Neural progenitor cell (in vitro differentiated cells): ENCODE measurements at regions not wholly inside any gene's neighbourhood (a gene's known extent, or its start where the extent isn't known, plus 50 kb on each side); places are given as distances from the start of the nearest gene placed in this dataset.

ENCODE experiments used
- DNase-seq: peaks from one replicate; pipeline ENCODE4 v3.0.0-alpha.2; 2016; ENCODE audit warnings: low spot score
- H2AFZ ChIP-seq: fragments of 200-600 bp; sonication (generic); replicated peaks from 2 replicates; pipeline ENCODE4 v1.6.1; 2016; ENCODE audit warnings: antibody characterized with exemption
- H3F3A ChIP-seq: fragments of 200-600 bp; sonication (generic); 2 replicates; pipeline ENCODE4 v1.6.1; 2016; ENCODE audit warnings: antibody characterized with exemption, low read depth
- H3K27ac ChIP-seq: fragments of 200-600 bp; sonication (generic); 2 replicates; pipeline ENCODE4 v1.5.1; 2016; ENCODE audit warnings: mild to moderate bottlenecking
- H3K27me3 ChIP-seq: fragments of 200-600 bp; sonication (generic); 2 replicates; pipeline ENCODE4 v1.6.1; 2016; ENCODE audit warnings: mild to moderate bottlenecking, moderate library complexity
- H3K36me3 ChIP-seq: fragments of 200-600 bp; sonication (generic); 2 replicates; pipeline ENCODE4 v1.5.1; 2016
- H3K4me1 ChIP-seq: fragments of 200-600 bp; sonication (generic); 2 replicates; pipeline ENCODE4 v1.6.1; 2016; ENCODE audit warnings: mixed run types
- H3K4me2 ChIP-seq: fragments of 200-600 bp; sonication (generic); 2 replicates; pipeline ENCODE4 v1.6.1; 2016
- H3K4me3 ChIP-seq: fragments of 200-600 bp; sonication (generic); 2 replicates; pipeline ENCODE4 v1.5.1; 2016
- H3K79me2 ChIP-seq: fragments of 200-600 bp; sonication (generic); 2 replicates; pipeline ENCODE4 v1.6.1; 2016; ENCODE audit warnings: low read depth
- H3K9ac ChIP-seq: fragments of 200-600 bp; sonication (generic); 2 replicates; pipeline ENCODE4 v1.6.1; 2016
- H3K9me3 ChIP-seq: fragments of 200-600 bp; sonication (generic); 2 replicates; pipeline ENCODE4 v1.5.1; 2016; ENCODE audit warnings: low read depth
- H4K20me1 ChIP-seq: fragments of 200-600 bp; sonication (generic); 2 replicates; pipeline ENCODE4 v1.6.1; 2016; ENCODE audit warnings: low read depth
- H3K27ac Mint-ChIP-seq: 3 replicates; pipeline ENCODE4 v1.8.0; 2021; ENCODE audit warnings: mixed read lengths
- H3K27me3 Mint-ChIP-seq: 2 replicates; pipeline ENCODE4 v1.8.0; 2022; ENCODE audit warnings: low read depth, mild to moderate bottlenecking, inconsistent platforms, moderate library complexity, mixed read lengths; ENCODE audit not compliant: insufficient read depth
- H3K36me3 Mint-ChIP-seq: 3 replicates; pipeline ENCODE4 v1.8.0; 2021; ENCODE audit warnings: mixed read lengths
- H3K4me1 Mint-ChIP-seq: 3 replicates; pipeline ENCODE4 v1.8.0; 2021; ENCODE audit warnings: mixed read lengths
- H3K4me3 Mint-ChIP-seq: 3 replicates; pipeline ENCODE4 v1.8.0; 2021; ENCODE audit warnings: mild to moderate bottlenecking, moderate library complexity, mixed read lengths
- H3K9me3 Mint-ChIP-seq: 3 replicates; pipeline ENCODE4 v1.8.0; 2020; ENCODE audit warnings: mixed read lengths
- EZH2 ChIP-seq: fragments of 200-600 bp; sonication (generic); IDR thresholded peaks from 2 replicates; pipeline ENCODE4 v1.6.1; 2017; ENCODE audit warnings: antibody characterized with exemption, mild to moderate bottlenecking, moderate library complexity
- EZH2phosphoT487 ChIP-seq: fragments of 200-600 bp; sonication (generic); IDR thresholded peaks from 2 replicates; pipeline ENCODE4 v1.6.1; 2017; ENCODE audit warnings: antibody characterized with exemption
- TF ChIP-seq, protein P1 (sequence below): fragments of 200-600 bp; sonication (generic); IDR thresholded peaks from 2 replicates; pipeline ENCODE4 v1.5.1; 2017; ENCODE audit warnings: antibody characterized with exemption, mild to moderate bottlenecking

DNA sequence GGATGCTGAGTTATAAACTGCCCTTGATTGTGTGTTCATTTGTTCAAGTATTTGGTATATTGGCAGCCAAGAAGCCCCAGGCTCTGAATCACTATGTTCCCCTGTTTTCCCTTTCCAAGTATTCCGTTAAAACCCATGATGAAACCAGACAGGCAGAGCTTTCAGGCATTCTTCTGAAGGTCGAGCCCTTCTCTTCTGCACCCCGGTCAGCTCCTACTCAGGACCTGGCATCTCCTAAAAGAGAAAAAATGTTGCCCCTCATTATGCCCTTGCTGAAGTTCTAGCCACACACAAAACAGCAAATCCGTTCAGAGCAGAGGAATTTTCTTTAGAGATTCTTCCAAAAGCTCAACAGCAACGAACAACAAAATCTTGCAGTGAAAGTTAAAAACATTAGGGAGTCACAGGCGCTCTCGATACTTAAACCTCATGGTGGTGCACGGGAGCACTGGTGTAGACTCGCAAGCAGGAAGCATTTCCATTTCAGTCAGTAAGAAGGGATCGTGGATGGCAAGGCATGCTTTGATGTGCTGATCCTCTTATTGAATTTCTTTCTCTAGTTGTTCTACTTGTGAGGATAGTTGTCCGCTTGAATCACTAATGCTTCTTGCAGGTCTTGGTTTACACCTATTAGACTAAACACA, 264.9 kb downstream of the SKIDA1 start:
- H3K4me3 ChIP-seq, result no peak overlapping the region
- peak; percentile 41 for DNase-seq
- peaks cover 12% of the 10 kb centered on the region for H3K36me3 Mint-ChIP-seq
- peak overlapping the region; percentile 57 for H3K4me3 Mint-ChIP-seq
- no peaks in the 10 kb centered on the region for H4K20me1 ChIP-seq
- peaks cover 6% of the 10 kb centered on the region for H3K9me3 Mint-ChIP-seq
- H3F3A ChIP-seq, result peaks cover 20% of the 10 kb centered on the region
- peaks cover 2% of the 10 kb centered on the region for H3K27me3 Mint-ChIP-seq
- H3K27ac ChIP-seq, result no peak overlapping the region
- peak overlapping the region; percentile 61 for H2AFZ ChIP-seq
- no peaks in the 10 kb centered on the region for H3K27me3 ChIP-seq
- no peaks in the 10 kb centered on the region for H3K9me3 ChIP-seq
- no peak overlapping the region for H3K4me2 ChIP-seq
- no peak overlapping the region for H3K9ac ChIP-seq
- TF ChIP-seq EZH2phosphoT487, result no peak
- TF ChIP-seq, protein P1, sequence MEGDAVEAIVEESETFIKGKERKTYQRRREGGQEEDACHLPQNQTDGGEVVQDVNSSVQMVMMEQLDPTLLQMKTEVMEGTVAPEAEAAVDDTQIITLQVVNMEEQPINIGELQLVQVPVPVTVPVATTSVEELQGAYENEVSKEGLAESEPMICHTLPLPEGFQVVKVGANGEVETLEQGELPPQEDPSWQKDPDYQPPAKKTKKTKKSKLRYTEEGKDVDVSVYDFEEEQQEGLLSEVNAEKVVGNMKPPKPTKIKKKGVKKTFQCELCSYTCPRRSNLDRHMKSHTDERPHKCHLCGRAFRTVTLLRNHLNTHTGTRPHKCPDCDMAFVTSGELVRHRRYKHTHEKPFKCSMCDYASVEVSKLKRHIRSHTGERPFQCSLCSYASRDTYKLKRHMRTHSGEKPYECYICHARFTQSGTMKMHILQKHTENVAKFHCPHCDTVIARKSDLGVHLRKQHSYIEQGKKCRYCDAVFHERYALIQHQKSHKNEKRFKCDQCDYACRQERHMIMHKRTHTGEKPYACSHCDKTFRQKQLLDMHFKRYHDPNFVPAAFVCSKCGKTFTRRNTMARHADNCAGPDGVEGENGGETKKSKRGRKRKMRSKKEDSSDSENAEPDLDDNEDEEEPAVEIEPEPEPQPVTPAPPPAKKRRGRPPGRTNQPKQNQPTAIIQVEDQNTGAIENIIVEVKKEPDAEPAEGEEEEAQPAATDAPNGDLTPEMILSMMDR, result peak; percentile 9
- peaks cover 40% of the 10 kb centered on the region for H3K4me1 Mint-ChIP-seq
- H3K27ac Mint-ChIP-seq, result peak overlapping the region; percentile 99
- no peaks in the 10 kb centered on the region for H3K36me3 ChIP-seq
- peaks cover 33% of the 10 kb centered on the region for H3K4me1 ChIP-seq
- H3K79me2 ChIP-seq, result peaks cover 35% of the 10 kb centered on the region

GRCh38 chr10:21260066-21260465, 265.4 kb downstream of the SKIDA1 start:
- Mint-ChIP-seq H3K36me3 (peaks cover 9% of the 10 kb centered on the region), H3K4me3 (no peak overlapping the region), H3K4me1 (peaks cover 37% of the 10 kb centered on the region), H3K27ac (peak overlapping the region; percentile 99), H3K27me3 (peaks cover 2% of the 10 kb centered on the region), H3K9me3 (peaks cover 3% of the 10 kb centered on the region)
- Histone ChIP-seq H3K4me3 (no peak overlapping the region), H3K4me1 (peaks cover 33% of the 10 kb centered on the region), H3K4me2 (no peak overlapping the region), H3K79me2 (peaks cover 29% of the 10 kb centered on the region), H2AFZ (no peak overlapping the region), H3K27me3 (no peaks in the 10 kb centered on the region), H3K9me3 (no peaks in the 10 kb centered on the region), H4K20me1 (no peaks in the 10 kb centered on the region), H3K27ac (no peak overlapping the region), H3K9ac (no peak overlapping the region), H3K36me3 (no peaks in the 10 kb centered on the region), H3F3A (peaks cover 20% of the 10 kb centered on the region)
- TF ChIP-seq EZH2phosphoT487, result no peak
- TF ChIP-seq EZH2, result no peak
- TF ChIP-seq, protein P1, result no peak
- no peak for DNase-seq

- Mint-ChIP-seq H3K9me3 (peaks cover 6% of the 10 kb centered on the region), H3K27ac (no peak overlapping the region), H3K36me3 (peaks cover 10% of the 10 kb centered on the region), H3K4me3 (no peak overlapping the region), H3K4me1 (peaks cover 27% of the 10 kb centered on the region), H3K27me3 (peaks cover 4% of the 10 kb centered on the region)
- H3K4me2 ChIP-seq, result no peak overlapping the region
- no peak for DNase-seq
- no peak overlapping the region for H2AFZ ChIP-seq
- peaks cover 28% of the 10 kb centered on the region for H3K4me1 ChIP-seq
- no peak overlapping the region for H3K27ac ChIP-seq
- TF ChIP-seq, protein P1, result no peak
- no peak for TF ChIP-seq EZH2
- TF ChIP-seq EZH2phosphoT487, result no peak
- no peaks in the 10 kb centered on the region for H4K20me1 ChIP-seq
- no peak overlapping the region for H3K4me3 ChIP-seq
- H3K27me3 ChIP-seq, result no peaks in the 10 kb centered on the region
- peaks cover 22% of the 10 kb centered on the region for H3K79me2 ChIP-seq
- peaks cover 20% of the 10 kb centered on the region for H3F3A ChIP-seq
- H3K9ac ChIP-seq, result no peak overlapping the region
- no peaks in the 10 kb centered on the region for H3K9me3 ChIP-seq
- no peaks in the 10 kb centered on the region for H3K36me3 ChIP-seq
These were observed 267.6 kb downstream of the SKIDA1 start for GRCh38 chr10:21257919-21258318.
